Spinal cord (tissue), 9 donors: ENCODE measurements at regions not wholly inside any gene's neighbourhood (a gene's known extent, or its start where the extent isn't known, plus 50 kb on each side); places are given as distances from the start of the nearest gene placed in this dataset.
"Not testable (repeated sequence)": the region's sequence is repeated elsewhere in the genome, so short reads cannot be mapped to it uniquely, and the experiment has no call there.

Source experiments
- DNase-seq, 6 donors: peaks; one replicate each; pipeline versions ENCODE4 v3.0.0 to v3.0.0-alpha.2; 2013 to 2015; ENCODE audit warnings: low spot score in 6 of 6, low read depth in 4 of 6
- H3K27ac ChIP-seq: one replicate; pipeline ENCODE4 v1.5.1; 2013; ENCODE audit warnings: low read depth, low read length, control low read depth
- H3K27me3 ChIP-seq: one replicate; pipeline ENCODE4 v1.6.1; 2013; ENCODE audit warnings: low read length; ENCODE audit not compliant: control insufficient read depth, insufficient read depth
- H3K36me3 ChIP-seq: one replicate; pipeline ENCODE4 v1.6.1; 2013; ENCODE audit warnings: low read length; ENCODE audit not compliant: control insufficient read depth, insufficient read depth
- H3K4me1 ChIP-seq: one replicate; pipeline ENCODE4 v1.6.1; 2013; ENCODE audit warnings: low read length; ENCODE audit not compliant: control insufficient read depth, insufficient read depth
- H3K4me3 ChIP-seq: one replicate; pipeline ENCODE4 v1.5.1; 2013; ENCODE audit warnings: low read depth, low read length, control low read depth
- H3K9me3 ChIP-seq: one replicate; pipeline ENCODE4 v1.6.1; 2013; ENCODE audit warnings: low read length; ENCODE audit not compliant: control insufficient read depth, insufficient read depth
- WGBS: methylation state at CpG from one replicate; pipeline ENCODE4 v1.1.5; 2013; ENCODE audit warnings: missing lambda C conversion rate; ENCODE audit not compliant: insufficient coverage; 5-methylcytosine and 5-hydroxymethylcytosine counted together
- donor health status: healthy.

DNA sequence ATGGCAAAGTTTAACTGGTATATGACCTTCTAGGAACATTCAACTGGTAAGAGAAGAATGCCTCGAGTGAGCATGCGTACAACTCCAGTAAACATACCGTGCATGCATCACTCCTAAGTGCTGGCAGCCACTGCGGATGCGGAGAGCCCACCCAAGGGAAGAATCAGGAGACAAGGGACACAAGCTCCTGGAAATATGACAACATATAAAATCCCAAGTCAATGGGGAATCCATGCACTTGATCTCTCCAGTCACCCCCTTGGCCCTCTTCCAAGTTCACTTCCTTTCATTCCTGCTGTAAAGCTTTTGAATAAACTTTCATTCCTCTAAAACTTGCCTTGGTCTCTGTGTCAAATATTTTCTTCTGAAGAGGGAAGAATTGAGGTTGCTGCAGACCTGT lies 168.7 kb upstream of the TMCC3 start:
- Histone ChIP-seq H3K36me3 (no peaks in the 10 kb centered on the region), H3K4me1 (no peaks in the 10 kb centered on the region), H3K9me3 (peaks cover 2% of the 10 kb centered on the region), H3K4me3 (no peak overlapping the region), H3K27ac (no peak overlapping the region), H3K27me3 (no peaks in the 10 kb centered on the region)
- WGBS, result 91% methylated on average over 5 of the region's 5 CpGs
- no peak for DNase-seq

GRCh38 chr12:94817695-94818075 lies 167.3 kb upstream of the TMCC3 start:
- no peaks in the 10 kb centered on the region for H3K4me1 ChIP-seq
- H3K9me3 ChIP-seq, result peaks cover 10% of the 10 kb centered on the region
- no CpG with 5 or more reads among the region's 1 CpG for WGBS
- no peak overlapping the region for H3K27ac ChIP-seq
- no peaks in the 10 kb centered on the region for H3K36me3 ChIP-seq
- DNase-seq, result no peak
- H3K27me3 ChIP-seq, result no peaks in the 10 kb centered on the region
- H3K4me3 ChIP-seq, result no peak overlapping the region

GRCh38 chr12:94817201-94817600 lies 166.8 kb upstream of the TMCC3 start:
- not testable (repeated sequence) for H3K4me1 ChIP-seq, DNase-seq, H3K27me3 ChIP-seq, H3K36me3 ChIP-seq, H3K27ac ChIP-seq, H3K4me3 ChIP-seq
- H3K9me3 ChIP-seq, result peaks cover 12% of the 10 kb centered on the region
- 87% methylated on average over 8 of the region's 15 CpGs for WGBS

GRCh38 chr12:94816746-94817145 lies 166.4 kb upstream of the TMCC3 start:
- no CpG with 5 or more reads among the region's 5 CpGs for WGBS
- H3K27me3 ChIP-seq, result not testable (repeated sequence)

GRCh38 chr12:94815958-94816357 lies 165.6 kb upstream of the TMCC3 start:
- Histone ChIP-seq H3K4me3 (no peak overlapping the region), H3K4me1 (no peaks in the 10 kb centered on the region), H3K27ac (no peak overlapping the region), H3K27me3 (no peaks in the 10 kb centered on the region), H3K36me3 (no peaks in the 10 kb centered on the region), H3K9me3 (peaks cover 12% of the 10 kb centered on the region)
- 40% methylated on average over 5 of the region's 7 CpGs for WGBS
- DNase-seq, result no peak

More at GRCh38 chr12:94816746-94817145, 166.4 kb upstream of the TMCC3 start:
- not testable (repeated sequence) for H3K36me3 ChIP-seq, H3K4me3 ChIP-seq, DNase-seq, H3K4me1 ChIP-seq, H3K27ac ChIP-seq
- peaks cover 12% of the 10 kb centered on the region for H3K9me3 ChIP-seq

DNA sequence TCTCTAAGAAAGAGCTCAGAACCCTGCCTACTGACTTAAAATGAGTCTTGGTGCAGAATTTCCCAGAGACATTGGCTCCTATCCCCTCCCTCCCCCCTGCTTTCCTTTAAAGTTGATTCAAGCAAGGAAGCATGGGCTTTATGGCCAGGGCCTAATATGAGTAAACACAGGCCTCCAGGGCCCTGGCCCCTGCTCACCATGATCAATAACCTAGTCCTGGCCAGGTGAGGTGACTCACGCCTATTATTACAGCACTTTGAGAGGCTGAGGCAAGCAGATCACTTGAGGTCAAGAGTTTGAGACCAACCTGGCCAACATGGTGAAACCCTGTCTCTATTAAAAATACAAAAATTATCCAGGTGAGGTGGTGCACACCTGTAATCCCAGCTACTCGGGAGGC lies 165.1 kb upstream of the TMCC3 start:
- H3K9me3 ChIP-seq, result peaks cover 12% of the 10 kb centered on the region
- WGBS, result 93% methylated on average over 2 of the region's 2 CpGs
- no peaks in the 10 kb centered on the region for H3K36me3 ChIP-seq
- no peak for DNase-seq
- H3K27me3 ChIP-seq, result no peaks in the 10 kb centered on the region
- no peak overlapping the region for H3K27ac ChIP-seq
- H3K4me1 ChIP-seq, result no peaks in the 10 kb centered on the region
- no peak overlapping the region for H3K4me3 ChIP-seq

GRCh38 chr12:94813314-94813713 lies 163.0 kb upstream of the TMCC3 start:
- Histone ChIP-seq H3K9me3 (peaks cover 12% of the 10 kb centered on the region), H3K36me3 (no peaks in the 10 kb centered on the region), H3K4me3 (no peak overlapping the region), H3K27me3 (no peaks in the 10 kb centered on the region), H3K27ac (no peak overlapping the region), H3K4me1 (no peaks in the 10 kb centered on the region)
- no CpG with 5 or more reads among the region's 2 CpGs for WGBS
- no peak for DNase-seq

DNA sequence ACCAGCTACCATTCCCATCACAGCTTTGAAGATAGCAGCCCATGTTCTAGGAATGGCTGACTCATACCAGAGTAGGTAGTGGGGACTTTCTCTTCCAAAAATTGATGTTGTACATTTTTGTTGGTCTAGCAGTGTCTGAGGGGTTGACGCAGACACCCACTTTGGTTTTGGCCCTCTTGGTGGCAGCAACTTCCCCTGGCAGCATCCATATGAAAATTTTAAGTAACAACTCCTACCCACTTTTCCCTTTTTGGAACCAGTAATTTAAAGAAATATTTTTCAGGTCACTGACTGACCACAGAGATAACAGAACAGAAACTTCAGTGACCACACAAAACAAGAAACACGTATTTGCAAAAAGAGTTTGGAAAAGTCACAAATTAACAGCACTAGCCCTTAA lies 162.0 kb upstream of the TMCC3 start:
- Histone ChIP-seq H3K27ac (no peak overlapping the region), H3K36me3 (no peaks in the 10 kb centered on the region), H3K4me1 (no peaks in the 10 kb centered on the region), H3K27me3 (no peaks in the 10 kb centered on the region), H3K9me3 (peaks cover 12% of the 10 kb centered on the region), H3K4me3 (no peak overlapping the region)
- no CpG with 5 or more reads among the region's 2 CpGs for WGBS
- no peak for DNase-seq

DNA sequence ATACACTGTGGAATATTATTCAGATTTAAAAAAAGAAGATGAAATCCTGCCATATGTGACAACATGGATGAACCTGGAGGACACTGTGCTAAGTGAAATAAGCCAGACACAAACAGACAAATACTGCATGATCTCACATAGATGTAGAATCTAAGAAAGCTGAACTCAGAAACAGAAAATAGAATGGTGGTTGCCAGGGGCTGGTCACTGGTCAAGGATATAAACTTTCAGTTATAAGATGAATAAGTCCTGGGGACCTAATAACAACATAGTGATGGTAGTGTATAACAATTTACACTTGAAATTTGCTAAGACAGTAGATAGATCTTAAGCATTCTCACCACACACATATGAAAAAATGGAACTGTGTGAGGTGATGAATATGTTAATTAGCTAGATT lies 161.3 kb upstream of the TMCC3 start:
- no peak for DNase-seq
- Histone ChIP-seq H3K4me1 (no peaks in the 10 kb centered on the region), H3K27ac (no peak overlapping the region), H3K4me3 (no peak overlapping the region), H3K9me3 (peaks cover 12% of the 10 kb centered on the region), H3K36me3 (no peaks in the 10 kb centered on the region), H3K27me3 (no peaks in the 10 kb centered on the region)

DNA sequence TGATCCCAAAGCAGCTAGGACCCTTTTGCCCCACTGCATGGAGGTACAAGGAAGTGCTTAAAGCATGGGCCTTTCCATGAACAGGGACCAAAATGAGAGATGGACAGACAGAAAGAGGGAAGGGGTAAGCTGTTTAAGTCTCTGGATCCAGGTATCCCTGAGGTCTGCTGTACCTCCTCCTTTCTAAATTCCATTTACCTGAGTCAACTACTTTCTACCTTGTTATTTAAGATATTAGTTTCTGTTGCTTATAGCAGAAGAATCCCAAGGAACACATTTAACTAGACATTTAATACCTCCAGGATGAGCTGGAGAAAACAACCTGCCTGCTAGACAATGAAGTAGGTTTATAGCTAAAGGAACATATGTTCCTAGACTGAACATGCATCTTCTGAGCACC lies 157.6 kb upstream of the TMCC3 start:
- Histone ChIP-seq H3K27ac (no peak overlapping the region), H3K9me3 (peaks cover 4% of the 10 kb centered on the region), H3K4me3 (no peak overlapping the region), H3K27me3 (no peaks in the 10 kb centered on the region), H3K36me3 (no peaks in the 10 kb centered on the region), H3K4me1 (no peaks in the 10 kb centered on the region)
- DNase-seq, result no peak
